B cell (primary cell): ENCODE measurements at regions not wholly inside any gene's neighbourhood (a gene's known extent, or its start where the extent isn't known, plus 50 kb on each side); places are given as distances from the start of the nearest gene placed in this dataset.

Experiments
- ATAC-seq: fragments of 200-7000 bp; cut with Tn5 transposase; one replicate; pipeline ENCODE4 v1.10.0; 2021; ENCODE audit warnings: low read depth, mild to moderate bottlenecking, moderate number of reproducible peaks, moderate library complexity
- CTCF ChIA-PET: fragments of 350-600 bp; sonication (Branson Sonifier 250); formaldehyde crosslinking; loops from one replicate; lab custom pipeline; 2021; ENCODE audit warnings: antibody characterized with exemption, inconsistent platforms; lab: Charles Lee
- POLR2A ChIA-PET: fragments of 350-600 bp; sonication (Branson Sonifier 250); formaldehyde crosslinking; loops from one replicate; lab custom pipeline; 2021; ENCODE audit warnings: antibody characterized with exemption; lab: Charles Lee
- DNase-seq: peaks from one replicate; pipeline ENCODE4 v3.0.0; 2013
- H2AFZ ChIP-seq: 2 replicates; pipeline ENCODE4 v1.6.1; 2012; ENCODE audit warnings: mild to moderate bottlenecking, low read depth, low read length; ENCODE audit not compliant: insufficient read depth, poor library complexity, severe bottlenecking
- H3K27ac ChIP-seq, 2 donors: 1 replicate in 1 of 2; 2 replicates in 1 of 2; pipeline ENCODE4 v1.5.1; 2012 to 2013; ENCODE audit warnings: low read length in 2 of 2, mild to moderate bottlenecking in 2 of 2, moderate library complexity in 1 of 2
- H3K27me3 ChIP-seq, 4 experiments: fragments of 200-600 bp in 1 of 4; sonication (generic) in 1 of 4; replicated peaks in 1 of 4; 1 replicate in 2 of 4; 2 replicates in 2 of 4; pipeline versions ENCODE4 v1.6.1 to v1.7.0; 2013 to 2016; ENCODE audit warnings: low read length in 3 of 4, mild to moderate bottlenecking in 2 of 4, mixed read lengths in 1 of 4, moderate library complexity in 1 of 4; ENCODE audit not compliant: insufficient read depth in 4 of 4, control insufficient read depth in 3 of 4; ENCODE audit errors: control extremely low read depth in 1 of 4
- H3K36me3 ChIP-seq, 2 experiments: replicated peaks in 1 of 2; 1 replicate in 1 of 2; 2 replicates in 1 of 2; pipeline versions ENCODE4 v1.6.1 to v1.7.1; 2013; ENCODE audit warnings: low read length in 1 of 2; ENCODE audit not compliant: insufficient read depth in 2 of 2, control insufficient read depth in 1 of 2; ENCODE audit errors: control extremely low read depth in 1 of 2, extremely low read depth in 1 of 2
- H3K4me1 ChIP-seq, 2 donors: fragments of 200-600 bp in 1 of 2; sonication (generic) in 1 of 2; 1 replicate in 1 of 2; 2 replicates in 1 of 2; pipeline versions ENCODE4 v1.5.1 to v1.6.1; 2013 to 2017; ENCODE audit warnings: low read length in 2 of 2; ENCODE audit not compliant: control insufficient read depth in 2 of 2, insufficient read depth in 2 of 2
- H3K4me2 ChIP-seq: replicated peaks from 2 replicates; pipeline ENCODE3; 2012; ENCODE audit warnings: mild to moderate bottlenecking, low read depth, low read length; ENCODE audit not compliant: poor library complexity, severe bottlenecking
- H3K4me3 ChIP-seq, 5 experiments: fragments of 200-600 bp in 1 of 5; sonication (generic) in 1 of 5; 1 replicate in 3 of 5; 2 replicates in 2 of 5; pipeline versions ENCODE4 v1.5.1 to v1.7.0; 2011 to 2016; ENCODE audit warnings: low read length in 4 of 5, mild to moderate bottlenecking in 4 of 5, low read depth in 2 of 5, control low read depth in 1 of 5, moderate library complexity in 1 of 5; ENCODE audit not compliant: insufficient read depth in 1 of 5; ENCODE audit errors: control extremely low read depth in 1 of 5, extremely low read depth in 1 of 5
- H3K79me2 ChIP-seq: fragments of 200-600 bp; sonication (generic); one replicate; pipeline ENCODE4 v1.6.0; 2016; ENCODE audit warnings: low read length; ENCODE audit not compliant: control insufficient read depth, insufficient read depth
- H3K9ac ChIP-seq: fragments of 200-600 bp; sonication (generic); 2 replicates; pipeline ENCODE4 v1.6.1; 2017; ENCODE audit warnings: mild to moderate bottlenecking, low read length, moderate library complexity
- H3K9me3 ChIP-seq, 3 donors: one replicate each; pipeline versions ENCODE4 v1.6.1 to v1.7.1; 2013; ENCODE audit warnings: low read length in 2 of 3; ENCODE audit not compliant: control insufficient read depth in 2 of 3, insufficient read depth in 1 of 3; ENCODE audit errors: control extremely low read depth in 1 of 3
- H4K20me1 ChIP-seq: 2 replicates; pipeline ENCODE4 v1.6.0; 2012; ENCODE audit warnings: mild to moderate bottlenecking, low read length; ENCODE audit not compliant: insufficient read depth, control insufficient read depth, poor library complexity, severe bottlenecking
- H3K27ac Mint-ChIP-seq: one replicate; pipeline ENCODE4 v1.8.0; 2021; ENCODE audit warnings: mixed read lengths
- H3K27me3 Mint-ChIP-seq: one replicate; pipeline ENCODE4 v1.8.0; 2021; ENCODE audit warnings: mixed read lengths
- H3K4me1 Mint-ChIP-seq: one replicate; pipeline ENCODE4 v1.8.0; 2021; ENCODE audit warnings: mixed read lengths
- H3K4me3 Mint-ChIP-seq: one replicate; pipeline ENCODE4 v1.8.0; 2021; ENCODE audit warnings: mixed read lengths
- H3K9me3 Mint-ChIP-seq: one replicate; pipeline ENCODE4 v1.8.0; 2022; ENCODE audit warnings: mixed read lengths; ENCODE audit not compliant: insufficient read depth
- EZH2 ChIP-seq: IDR thresholded peaks from 2 replicates; pipeline ENCODE4 v1.6.1; 2012; ENCODE audit warnings: borderline replicate concordance, low read depth, mild to moderate bottlenecking, moderate library complexity, low read length; ENCODE audit not compliant: insufficient read depth, poor library complexity, severe bottlenecking
- WGBS: methylation state at CpG from one replicate; pipeline ENCODE4 v1.1.5; 2013; ENCODE audit warnings: missing lambda C conversion rate; ENCODE audit not compliant: insufficient coverage; 5-methylcytosine and 5-hydroxymethylcytosine counted together
- intact Hi-C: fragments of 100-400 bp; cut with micrococcal nuclease; formaldehyde crosslinking; loops from one replicate; pipeline ENCODE4 v1.10.0; 2022
- TF ChIP-seq, protein P1 (sequence below): fragments of 200-600 bp; IDR thresholded peaks from one replicate; pipeline ENCODE4 v1.8.0; 2022; ENCODE audit warnings: antibody characterized with exemption, mild to moderate bottlenecking

DNA sequence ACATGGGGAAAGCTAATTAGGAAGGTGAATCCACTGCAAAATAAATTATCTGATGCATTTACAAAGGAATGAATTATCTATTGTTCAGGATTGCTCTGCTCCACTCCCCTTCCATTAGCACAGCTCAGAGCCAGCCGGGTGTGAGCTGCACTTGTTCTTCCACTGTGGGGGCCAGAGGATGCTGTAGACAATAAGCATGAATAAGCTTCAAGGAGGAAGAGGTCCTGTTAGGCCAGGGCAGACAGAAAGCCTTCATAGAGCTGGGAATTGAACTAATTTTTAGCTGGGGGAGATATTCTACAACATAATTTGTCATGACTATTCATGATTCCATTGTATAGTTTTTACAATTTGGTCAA lies 137.6 kb upstream of the MAX start:
- Histone ChIP-seq H3K79me2 (no peaks in the 10 kb centered on the region), H3K9ac (no peak overlapping the region), H3K36me3 (peaks cover 0 to 10% of the 10 kb centered on the region in 2 experiments), H3K4me2 (no peak overlapping the region), H2AFZ (no peak overlapping the region), H3K4me1 (peaks cover 12 to 15% of the 10 kb centered on the region in 2 donors), H3K27me3 (no peaks in the 10 kb centered on the region), H3K9me3 (peaks cover 0 to under 1% (median 0%) of the 10 kb centered on the region in 3 donors), H4K20me1 (no peaks in the 10 kb centered on the region), H3K4me3 (no peak overlapping the region), H3K27ac (no peak overlapping the region)
- intact Hi-C loops: no loop called here
- H3K4me3 Mint-ChIP-seq: no peak overlapping the region
- no peaks in the 10 kb centered on the region for H3K9me3 Mint-ChIP-seq
- TF ChIP-seq, protein P1, sequence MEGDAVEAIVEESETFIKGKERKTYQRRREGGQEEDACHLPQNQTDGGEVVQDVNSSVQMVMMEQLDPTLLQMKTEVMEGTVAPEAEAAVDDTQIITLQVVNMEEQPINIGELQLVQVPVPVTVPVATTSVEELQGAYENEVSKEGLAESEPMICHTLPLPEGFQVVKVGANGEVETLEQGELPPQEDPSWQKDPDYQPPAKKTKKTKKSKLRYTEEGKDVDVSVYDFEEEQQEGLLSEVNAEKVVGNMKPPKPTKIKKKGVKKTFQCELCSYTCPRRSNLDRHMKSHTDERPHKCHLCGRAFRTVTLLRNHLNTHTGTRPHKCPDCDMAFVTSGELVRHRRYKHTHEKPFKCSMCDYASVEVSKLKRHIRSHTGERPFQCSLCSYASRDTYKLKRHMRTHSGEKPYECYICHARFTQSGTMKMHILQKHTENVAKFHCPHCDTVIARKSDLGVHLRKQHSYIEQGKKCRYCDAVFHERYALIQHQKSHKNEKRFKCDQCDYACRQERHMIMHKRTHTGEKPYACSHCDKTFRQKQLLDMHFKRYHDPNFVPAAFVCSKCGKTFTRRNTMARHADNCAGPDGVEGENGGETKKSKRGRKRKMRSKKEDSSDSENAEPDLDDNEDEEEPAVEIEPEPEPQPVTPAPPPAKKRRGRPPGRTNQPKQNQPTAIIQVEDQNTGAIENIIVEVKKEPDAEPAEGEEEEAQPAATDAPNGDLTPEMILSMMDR: no peak
- no peak for TF ChIP-seq EZH2
- no peak overlapping the region for H3K27ac Mint-ChIP-seq
- peaks cover 5% of the 10 kb centered on the region for H3K4me1 Mint-ChIP-seq
- no peaks in the 10 kb centered on the region for H3K27me3 Mint-ChIP-seq
- ChIA-PET POLR2A (no interaction called here), CTCF (no interaction called here)
- WGBS: no CpG with 5 or more reads among the region's 1 CpG
- ATAC-seq (no peak), DNase-seq (no peak)

DNA sequence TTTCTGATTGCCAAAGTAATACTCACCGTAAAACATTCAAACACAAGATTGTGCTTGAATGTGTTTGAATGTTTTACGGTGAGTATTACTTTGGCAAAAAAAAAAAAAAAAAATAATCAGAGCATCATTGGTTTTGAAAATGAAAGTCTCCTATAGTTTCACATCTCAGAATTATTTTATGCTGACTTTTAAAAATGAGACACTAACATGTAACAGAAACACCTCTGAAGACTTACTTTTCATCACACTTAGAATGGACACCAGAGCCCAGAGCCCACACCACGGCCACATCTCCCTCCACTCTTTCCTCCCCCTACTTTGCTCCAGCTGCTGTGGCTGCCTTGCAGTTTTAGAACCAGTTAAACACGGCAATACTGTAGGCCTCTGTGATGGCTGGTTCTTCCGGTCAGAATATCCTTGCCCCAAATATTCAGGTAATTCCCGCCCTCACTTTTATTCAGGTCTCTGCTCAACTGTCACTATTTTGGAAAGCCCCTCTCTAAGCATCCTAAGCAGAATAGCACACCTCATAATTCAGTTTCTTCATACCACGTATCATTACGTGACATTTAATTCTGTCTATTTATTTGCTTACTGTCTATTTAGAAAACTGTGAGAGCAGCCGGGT lies 138.9 kb upstream of the MAX start:
- ChIA-PET POLR2A (no interaction called here), CTCF (no interaction called here)
- H3K27me3 ChIP-seq: no peaks in the 10 kb centered on the region
- DNase-seq (no peak), ATAC-seq (peak; percentile 5)
- H3K9ac ChIP-seq: no peak overlapping the region
- H3K9me3 Mint-ChIP-seq: no peaks in the 10 kb centered on the region
- H4K20me1 ChIP-seq: no peaks in the 10 kb centered on the region
- no peaks in the 10 kb centered on the region for H3K9me3 ChIP-seq
- no peak overlapping the region for H3K27ac ChIP-seq
- peak overlapping the region; percentile 5 for H3K4me2 ChIP-seq
- no peaks in the 10 kb centered on the region for H3K79me2 ChIP-seq
- no peak overlapping the region for H2AFZ ChIP-seq
- H3K27me3 Mint-ChIP-seq: no peaks in the 10 kb centered on the region
- intact Hi-C loops: no loop called here
- H3K4me3 Mint-ChIP-seq: peak overlapping the region; percentile 64
- H3K4me1 Mint-ChIP-seq: peaks cover 9% of the 10 kb centered on the region
- 86% methylated on average over 7 of the region's 9 CpGs for WGBS
- TF ChIP-seq EZH2: no peak
- TF ChIP-seq, protein P1: no peak
- H3K36me3 ChIP-seq: peaks cover 0 to 16% of the 10 kb centered on the region in 2 experiments
- peak overlapping the region; percentile 66 for H3K27ac Mint-ChIP-seq
- H3K4me3 ChIP-seq: no peak overlapping the region
- peaks cover 12 to 15% of the 10 kb centered on the region in 2 donors for H3K4me1 ChIP-seq
